ENCODE measurements at regions not wholly inside any gene's neighbourhood (a gene's known extent, or its start where the extent isn't known, plus 50 kb on each side); places are given as distances from the start of the nearest gene placed in this dataset.

GRCh38 chr1:217364220-217364619, 266.7 kb downstream of the GPATCH2 start:
- Histone ChIP-seq H3K27ac (no peak overlapping the region), H3K4me1 (ENCODE audit: low read depth) (peaks cover 5% of the 10 kb centered on the region), H3K9me3 (ENCODE audit: low read depth) (no peaks in the 10 kb centered on the region), H3K27me3 (no peaks in the 10 kb centered on the region), H3K36me3 (no peaks in the 10 kb centered on the region), H3K4me3 (no peak overlapping the region)
- TF ChIP-seq CTCF (IDR thresholded peaks at IDR 0.05; ENCODE audit: low read depth, low read length): no peak
- no peak for DNase-seq (ENCODE audit: low read depth in 1 of 2, low spot score in 1 of 2)

- no peaks in the 10 kb centered on the region for H3K9me3 ChIP-seq (ENCODE audit: low read depth)
- no peak for DNase-seq (ENCODE audit: low read depth in 1 of 2, low spot score in 1 of 2)
- no peaks in the 10 kb centered on the region for H3K36me3 ChIP-seq
- TF ChIP-seq CTCF (IDR thresholded peaks at IDR 0.05; ENCODE audit: low read depth, low read length): no peak
- H3K4me3 ChIP-seq: no peak overlapping the region
- peaks cover 3% of the 10 kb centered on the region for H3K4me1 ChIP-seq (ENCODE audit: low read depth)
- H3K27me3 ChIP-seq: no peaks in the 10 kb centered on the region
- no peak overlapping the region for H3K27ac ChIP-seq
Measured at GRCh38 chr1:217363319-217363718, 267.6 kb downstream of the GPATCH2 start.

GRCh38 chr1:217360510-217360909, 270.4 kb downstream of the GPATCH2 start:
- Histone ChIP-seq H3K4me3 (no peak overlapping the region), H3K27ac (no peak overlapping the region), H3K27me3 (no peaks in the 10 kb centered on the region), H3K4me1 (ENCODE audit: low read depth) (peaks cover 3% of the 10 kb centered on the region), H3K9me3 (ENCODE audit: low read depth) (no peaks in the 10 kb centered on the region), H3K36me3 (no peaks in the 10 kb centered on the region)
- no peak for DNase-seq (ENCODE audit: low read depth in 1 of 2, low spot score in 1 of 2)
- TF ChIP-seq CTCF (IDR thresholded peaks at IDR 0.05; ENCODE audit: low read depth, low read length): no peak

GRCh38 chr1:217354895-217355294, 276.0 kb downstream of the GPATCH2 start:
- TF ChIP-seq CTCF (IDR thresholded peaks at IDR 0.05; ENCODE audit: low read depth, low read length): no peak
- H3K4me1 ChIP-seq (ENCODE audit: low read depth): peaks cover 9% of the 10 kb centered on the region

GRCh38 chr1:217348960-217349664, 281.8 kb downstream of the GPATCH2 start:
- no peak for TF ChIP-seq CTCF (IDR thresholded peaks at IDR 0.05; ENCODE audit: low read depth, low read length)
- H3K36me3 ChIP-seq: no peaks in the 10 kb centered on the region
- H3K4me3 ChIP-seq: no peak overlapping the region
- H3K27me3 ChIP-seq: no peaks in the 10 kb centered on the region
- H3K27ac ChIP-seq: no peak overlapping the region
- no peak for DNase-seq (ENCODE audit: low read depth in 1 of 2, low spot score in 1 of 2)
- H3K4me1 ChIP-seq (ENCODE audit: low read depth): peaks cover 9% of the 10 kb centered on the region
- H3K9me3 ChIP-seq (ENCODE audit: low read depth): no peaks in the 10 kb centered on the region

More at GRCh38 chr1:217354895-217355294, 276.0 kb downstream of the GPATCH2 start:
- no peaks in the 10 kb centered on the region for H3K36me3 ChIP-seq
- H3K4me3 ChIP-seq: no peak overlapping the region
- DNase-seq (ENCODE audit: low read depth in 1 of 2, low spot score in 1 of 2): peak in 1 of 2 donors; percentile 37
- no peak overlapping the region for H3K27ac ChIP-seq
- no peaks in the 10 kb centered on the region for H3K9me3 ChIP-seq (ENCODE audit: low read depth)
- H3K27me3 ChIP-seq: no peaks in the 10 kb centered on the region

Data from cardiac muscle cell (in vitro differentiated cells and primary cell).